AG08396 (cell line): ENCODE measurements at regions not wholly inside any gene's neighbourhood (a gene's known extent, or its start where the extent isn't known, plus 50 kb on each side); places are given as distances from the start of the nearest gene placed in this dataset.
"Not testable (repeated sequence)": the region's sequence is repeated elsewhere in the genome, so short reads cannot be mapped to it uniquely, and the experiment has no call there.

ENCODE experiments used
- DNase-seq: peaks from one replicate; pipeline ENCODE4 v3.0.0; 2012; ENCODE audit warnings: low spot score, mixed read lengths

DNA sequence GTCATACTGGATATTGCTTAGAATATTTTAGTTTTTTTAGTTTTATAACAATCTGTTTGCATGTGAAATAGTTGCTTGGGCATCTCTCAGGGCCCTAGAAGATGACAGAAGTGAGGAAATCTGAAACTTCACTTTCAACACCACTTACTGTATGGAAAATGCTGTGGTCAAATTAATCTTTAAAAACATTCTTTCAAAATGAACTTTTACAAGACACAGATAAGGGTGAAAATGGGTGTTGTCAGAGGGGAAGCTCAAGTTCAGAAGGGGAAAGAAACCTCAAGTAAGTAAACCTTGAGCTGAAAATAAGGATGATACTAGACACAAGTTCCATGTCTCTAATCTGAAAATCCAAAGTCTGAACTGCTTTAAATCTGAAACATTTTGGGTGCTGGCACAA, 1840.1 kb upstream of the RAG2 start:
- DNase-seq, result no peak

DNA sequence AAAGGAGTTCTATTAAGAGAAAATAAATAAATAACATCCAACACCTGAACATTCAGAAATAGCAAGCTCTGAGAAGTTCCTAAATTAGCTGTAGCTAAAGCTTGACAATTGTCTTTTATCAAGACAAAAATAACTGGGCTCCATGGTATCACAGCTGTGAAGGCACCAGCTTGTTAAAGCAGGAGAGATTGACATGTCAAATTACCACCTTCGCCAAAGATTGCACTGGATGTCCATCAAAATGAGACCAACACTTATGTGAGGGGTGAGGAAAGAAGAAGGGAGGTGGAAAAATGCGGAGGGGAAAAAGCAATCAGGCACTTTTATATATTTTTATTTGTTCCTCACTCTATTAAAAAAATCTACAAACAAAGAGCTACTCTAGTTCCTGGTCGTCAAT, 1827.5 kb upstream of the RAG2 start:
- no peak for DNase-seq

DNA sequence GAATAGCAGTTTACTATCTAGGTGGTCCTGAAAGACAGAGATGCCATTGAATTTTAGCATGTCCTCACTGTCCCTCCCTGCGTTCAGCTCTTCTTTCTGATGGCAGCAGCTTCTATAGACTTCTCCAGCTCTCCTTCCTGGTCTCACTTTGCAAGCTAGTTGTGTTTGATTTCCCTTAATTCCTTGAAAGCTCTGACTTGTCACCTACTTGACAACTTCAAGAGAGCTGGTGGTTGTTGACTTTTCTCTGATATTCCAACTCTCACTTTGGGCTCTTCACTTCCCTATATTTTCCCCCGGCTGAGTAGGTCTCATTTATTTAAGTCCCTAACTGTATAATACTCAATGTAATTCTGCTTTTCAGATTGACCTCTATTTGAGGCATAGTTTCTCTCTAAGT, 1825.0 kb upstream of the RAG2 start:
- DNase-seq, result no peak

DNA sequence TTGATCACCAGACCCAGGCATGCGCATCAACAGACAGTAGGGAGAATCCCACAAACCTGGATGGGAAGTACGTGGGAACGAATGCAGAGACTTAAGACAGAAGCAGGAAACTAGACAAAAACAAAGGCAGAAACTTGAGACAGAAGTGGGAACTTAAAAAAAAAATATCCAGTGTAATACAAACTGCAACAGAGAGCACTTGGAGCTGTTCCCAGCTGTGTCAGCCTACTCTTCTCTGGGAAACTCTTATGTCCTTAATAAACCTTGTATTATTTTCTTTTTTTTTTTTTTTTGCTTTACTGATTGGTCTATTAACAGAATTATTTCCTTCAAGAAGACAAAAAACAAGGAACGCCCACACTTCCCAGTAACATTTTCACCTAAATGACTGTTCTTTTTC, 1818.1 kb upstream of the RAG2 start:
- no peak for DNase-seq

- no peak for DNase-seq
Measured at GRCh38 chr11:38411149-38411548, 1813.1 kb upstream of the RAG2 start.

GRCh38 chr11:38402063-38402462, 1804.0 kb upstream of the RAG2 start:
- no peak for DNase-seq

- DNase-seq, result no peak
Measured at GRCh38 chr11:38392176-38392575, 1794.1 kb upstream of the RAG2 start.

- DNase-seq, result no peak
Measured at GRCh38 chr11:38384568-38384967, 1786.5 kb upstream of the RAG2 start.

- DNase-seq, result no peak
Measured at GRCh38 chr11:38365274-38365673, 1767.2 kb upstream of the RAG2 start.

DNA sequence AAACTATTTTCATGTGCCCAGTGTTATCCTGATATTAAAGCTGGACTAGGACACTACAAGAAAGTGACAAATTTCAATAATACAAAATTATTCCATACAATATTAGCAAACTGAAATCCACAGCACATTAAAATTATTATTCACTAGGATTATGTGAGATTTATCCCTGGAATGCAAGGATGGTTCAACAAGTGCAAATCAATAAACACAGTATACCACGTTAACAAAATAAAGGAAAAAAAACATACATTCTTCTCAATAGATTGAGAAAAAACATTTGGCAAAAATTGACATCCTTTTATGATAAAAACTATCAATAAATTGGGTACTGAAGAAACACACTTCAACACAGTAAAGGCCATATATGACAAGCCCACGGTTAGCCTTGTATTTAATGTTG, 1758.2 kb upstream of the RAG2 start:
- no peak for DNase-seq

GRCh38 chr11:38345286-38345685, 1747.2 kb upstream of the RAG2 start:
- DNase-seq, result no peak

DNA sequence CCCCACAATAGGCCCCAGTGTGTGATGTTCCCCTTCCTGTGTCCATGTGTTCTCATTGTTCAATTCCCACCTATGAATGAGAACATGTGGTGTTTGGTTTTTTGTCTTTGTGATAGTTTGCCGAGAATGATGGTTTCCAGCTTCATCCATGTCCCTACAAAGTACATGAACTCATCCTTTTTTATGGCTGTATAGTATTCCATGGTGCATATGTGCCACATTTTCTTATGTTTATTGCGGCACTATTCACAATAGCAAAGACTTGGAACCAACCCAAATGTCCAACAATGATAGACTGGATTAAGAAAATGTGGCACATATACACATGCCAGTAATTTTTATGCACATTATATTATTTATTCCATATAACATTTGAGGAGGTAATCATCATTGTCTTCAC, 1743.6 kb upstream of the RAG2 start:
- not testable (repeated sequence) for DNase-seq

GRCh38 chr11:38339835-38340440, 1741.9 kb upstream of the RAG2 start:
- no peak for DNase-seq

DNA sequence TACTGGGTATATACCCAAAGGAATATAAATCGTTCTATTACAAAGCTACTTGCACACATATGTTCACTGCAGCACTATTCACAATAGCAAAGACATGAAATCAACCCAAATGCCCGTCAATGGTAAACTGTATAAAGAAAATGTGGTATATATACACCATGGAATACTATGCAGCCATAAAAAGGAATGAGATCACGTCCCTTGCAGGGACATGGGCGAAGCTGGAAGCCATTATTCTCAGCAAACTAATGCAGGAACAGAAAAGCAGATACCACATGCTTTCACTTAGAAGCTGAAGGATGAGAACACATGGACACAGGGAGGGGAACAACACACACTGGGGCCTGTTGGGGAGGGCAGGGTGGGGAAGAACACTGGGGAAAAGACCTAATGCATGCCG, 1740.0 kb upstream of the RAG2 start:
- not testable (repeated sequence) for DNase-seq

DNA sequence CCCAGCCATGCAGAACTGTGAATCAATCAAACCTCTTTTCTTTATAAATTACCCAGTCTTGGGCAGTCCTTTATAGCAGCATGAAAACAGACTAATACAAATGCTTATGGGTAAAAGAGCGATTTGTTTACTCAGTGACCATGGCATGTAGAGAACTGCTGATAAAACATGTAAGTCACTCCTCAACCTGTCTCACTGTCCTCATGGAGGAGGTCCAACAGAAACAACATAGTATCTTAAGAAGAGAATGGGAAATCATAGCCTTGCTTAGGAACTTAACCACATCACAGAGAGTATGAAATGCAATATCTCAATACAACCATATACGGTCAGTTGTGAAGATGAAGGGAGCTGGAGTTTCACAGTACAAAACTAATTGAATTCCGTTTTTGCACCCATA, 1734.0 kb upstream of the RAG2 start:
- DNase-seq, result no peak

DNA sequence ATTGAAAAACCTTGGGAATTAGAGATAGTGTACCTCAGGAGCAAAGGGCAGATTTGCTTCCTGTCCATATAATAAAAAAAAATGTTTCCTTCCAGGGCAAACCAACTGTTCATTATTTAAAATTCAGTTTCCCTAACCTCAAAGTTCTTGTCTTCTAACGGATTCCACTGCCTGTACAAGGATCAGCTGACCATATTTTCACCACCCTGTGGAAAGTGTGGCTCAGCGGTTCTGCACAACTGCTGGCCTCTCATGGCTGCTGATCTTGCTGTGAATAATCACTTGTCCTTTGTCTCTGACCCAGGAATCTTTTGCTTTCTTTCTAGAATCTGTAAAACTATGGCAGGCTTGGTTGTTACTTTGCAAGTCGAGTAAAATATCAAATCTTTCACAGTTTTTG, 1732.5 kb upstream of the RAG2 start:
- no peak for DNase-seq

GRCh38 chr11:38323961-38324761, 1726.1 kb upstream of the RAG2 start:
- no peak for DNase-seq

DNA sequence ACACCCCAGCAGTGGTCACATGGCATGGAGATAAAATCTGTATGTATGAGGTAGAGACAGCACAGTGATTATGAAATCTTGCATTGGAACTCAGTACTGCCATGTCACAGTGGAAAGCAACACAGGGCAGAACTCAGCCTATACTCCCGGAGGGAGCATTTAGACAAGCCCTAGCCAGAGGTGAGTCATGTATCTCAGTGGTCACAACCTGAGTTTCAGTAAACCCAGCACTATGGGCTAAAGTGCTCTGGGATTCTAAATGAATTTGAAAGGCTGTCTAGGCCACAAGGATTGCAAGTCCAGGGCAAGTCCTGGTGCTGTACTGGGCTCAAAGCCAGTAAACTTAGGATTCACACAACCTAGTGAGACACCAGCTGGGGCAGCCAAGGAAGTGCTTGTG, 1717.1 kb upstream of the RAG2 start:
- DNase-seq, result no peak

DNA sequence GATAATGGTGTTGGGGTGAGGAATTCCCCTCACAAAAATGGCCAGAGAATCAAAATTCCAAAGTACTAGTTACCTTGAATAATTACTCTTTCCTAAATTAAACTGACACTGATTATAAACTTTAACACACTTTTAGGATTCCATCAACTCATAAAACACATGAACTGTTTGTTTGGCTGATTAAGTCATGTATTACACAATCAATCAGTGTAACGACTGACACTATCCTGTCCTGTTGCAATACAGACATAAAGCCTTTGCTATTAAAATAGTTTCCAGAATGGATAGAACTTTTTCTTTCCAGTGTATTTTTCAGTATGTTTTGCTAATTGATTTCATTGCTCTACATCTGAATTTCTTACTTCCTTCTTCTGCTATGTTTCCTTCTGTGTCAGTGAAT, 1709.4 kb upstream of the RAG2 start:
- DNase-seq, result no peak

GRCh38 chr11:38305682-38306081, 1707.6 kb upstream of the RAG2 start:
- DNase-seq, result no peak

GRCh38 chr11:38304926-38305325, 1706.9 kb upstream of the RAG2 start:
- no peak for DNase-seq

DNA sequence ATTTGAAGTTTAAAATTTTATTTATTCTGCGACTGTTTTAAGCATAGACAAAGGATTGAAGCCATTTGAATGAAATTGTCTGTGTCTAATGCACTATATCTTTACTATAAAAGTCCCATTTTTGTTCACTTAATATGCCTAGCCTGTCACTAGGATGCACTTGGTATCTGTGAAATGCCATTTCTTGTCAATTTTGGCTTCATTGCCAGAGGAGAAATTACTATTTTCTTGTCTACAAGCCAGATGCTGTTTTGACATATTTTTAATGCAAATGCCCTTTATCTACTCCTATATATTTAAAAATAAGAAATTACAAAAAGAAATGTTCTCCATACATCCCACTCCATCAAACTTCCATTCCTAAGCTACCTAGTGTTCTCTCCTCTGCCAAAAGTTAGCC, 1704.5 kb upstream of the RAG2 start:
- no peak for DNase-seq

- DNase-seq, result no peak
Measured at GRCh38 chr11:38300570-38300969, 1702.5 kb upstream of the RAG2 start.

- no peak for DNase-seq
Measured at GRCh38 chr11:38296211-38296776, 1698.3 kb upstream of the RAG2 start.
